Body of pancreas (tissue), 4 donors: ENCODE measurements at regions not wholly inside any gene's neighbourhood (a gene's known extent, or its start where the extent isn't known, plus 50 kb on each side); places are given as distances from the start of the nearest gene placed in this dataset.

Experiments used
- ATAC-seq: fragments of 150-250 bp; one replicate; pipeline ENCODE4 v1.9.1; 2016
- DNase-seq, 4 donors: peaks; one replicate each; pipeline ENCODE4 v3.0.0-alpha.2; 2019
- H3K27ac ChIP-seq, 4 donors: fragments of 200-600 bp; sonication (generic); 1 replicate in 3 of 4; 2 replicates in 1 of 4; pipeline versions ENCODE4 v1.5.1 to v1.6.1; 2016 to 2019; ENCODE audit warnings: mild to moderate bottlenecking in 1 of 4, mixed read lengths in 1 of 4, moderate library complexity in 1 of 4
- H3K27me3 ChIP-seq, 2 donors: fragments of 200-600 bp; sonication (generic); one replicate each; pipeline ENCODE4 v1.6.0; 2016; ENCODE audit warnings: mild to moderate bottlenecking in 1 of 2
- H3K36me3 ChIP-seq, 2 donors: fragments of 200-600 bp; sonication (generic); replicated peaks in 1 of 2; 2 replicates each; pipeline ENCODE4 v1.5.1; 2016; ENCODE audit warnings: low read depth in 2 of 2; ENCODE audit not compliant: insufficient read depth in 1 of 2
- H3K4me1 ChIP-seq: fragments of 200-600 bp; sonication (generic); one replicate; pipeline ENCODE4 v1.6.0; 2016
- H3K4me3 ChIP-seq, 2 donors: fragments of 200-600 bp; sonication (generic); 1 replicate in 1 of 2; 2 replicates in 1 of 2; pipeline ENCODE4 v1.5.1; 2016 to 2019
- H3K9me3 ChIP-seq, 3 donors: fragments of 200-600 bp; sonication (generic); 1 replicate in 2 of 3; 2 replicates in 1 of 3; pipeline ENCODE4 v1.5.1; 2016
- POLR2A ChIP-seq, 3 donors: fragments of 450-650 bp; IDR thresholded peaks; one replicate each; pipeline ENCODE4 v1.6.1; 2016; ENCODE audit warnings: antibody characterized with exemption in 3 of 3, mild to moderate bottlenecking in 2 of 3
- WGBS, 2 donors: methylation state at CpG; one replicate each; pipeline ENCODE4 v1.1.5; 2017; 5-methylcytosine and 5-hydroxymethylcytosine counted together
- intact Hi-C: fragments of 100-400 bp; cut with DNase I; formaldehyde crosslinking; loops from one replicate; pipeline ENCODE4 v1.15.1; 2023
- TF ChIP-seq, protein P1 (sequence below), 7 experiments: fragments of 450-650 bp in 4 of 7; fragments of 200-600 bp in 3 of 7; sonication (generic) in 3 of 7; IDR thresholded peaks; one replicate each; pipeline ENCODE4 v1.5.1; 2016 to 2019; ENCODE audit warnings: antibody characterized with exemption in 7 of 7

DNA sequence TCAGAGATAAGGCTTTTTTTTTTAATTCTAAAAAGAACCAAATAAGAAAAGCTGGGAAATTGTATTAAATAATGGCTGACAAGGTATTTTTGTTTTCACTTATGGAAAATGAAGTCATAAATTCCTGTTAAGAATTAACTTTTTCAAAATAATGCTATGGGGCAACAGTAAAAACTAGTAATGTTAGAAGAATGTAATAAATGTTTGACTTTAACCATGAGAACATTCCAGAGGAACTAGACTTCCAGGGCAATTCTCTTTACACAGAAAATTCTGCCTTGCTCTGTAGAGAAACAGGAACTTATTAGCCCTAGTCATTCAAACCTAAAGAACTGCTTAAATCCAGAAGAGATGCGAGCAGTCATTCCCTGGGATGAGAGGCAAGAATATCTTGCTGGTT is 571.1 kb downstream of the IPMK start:
- TF ChIP-seq POLR2A (IDR thresholded peaks at IDR 0.05) = peak in 1 of 3 donors; percentile 17
- TF ChIP-seq, protein P1, sequence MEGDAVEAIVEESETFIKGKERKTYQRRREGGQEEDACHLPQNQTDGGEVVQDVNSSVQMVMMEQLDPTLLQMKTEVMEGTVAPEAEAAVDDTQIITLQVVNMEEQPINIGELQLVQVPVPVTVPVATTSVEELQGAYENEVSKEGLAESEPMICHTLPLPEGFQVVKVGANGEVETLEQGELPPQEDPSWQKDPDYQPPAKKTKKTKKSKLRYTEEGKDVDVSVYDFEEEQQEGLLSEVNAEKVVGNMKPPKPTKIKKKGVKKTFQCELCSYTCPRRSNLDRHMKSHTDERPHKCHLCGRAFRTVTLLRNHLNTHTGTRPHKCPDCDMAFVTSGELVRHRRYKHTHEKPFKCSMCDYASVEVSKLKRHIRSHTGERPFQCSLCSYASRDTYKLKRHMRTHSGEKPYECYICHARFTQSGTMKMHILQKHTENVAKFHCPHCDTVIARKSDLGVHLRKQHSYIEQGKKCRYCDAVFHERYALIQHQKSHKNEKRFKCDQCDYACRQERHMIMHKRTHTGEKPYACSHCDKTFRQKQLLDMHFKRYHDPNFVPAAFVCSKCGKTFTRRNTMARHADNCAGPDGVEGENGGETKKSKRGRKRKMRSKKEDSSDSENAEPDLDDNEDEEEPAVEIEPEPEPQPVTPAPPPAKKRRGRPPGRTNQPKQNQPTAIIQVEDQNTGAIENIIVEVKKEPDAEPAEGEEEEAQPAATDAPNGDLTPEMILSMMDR (IDR thresholded peaks at IDR 0.05) = no peak
- ATAC-seq (peak; percentile 84), DNase-seq (no peak)
- no peak overlapping the region for H3K4me3 ChIP-seq
- no peaks in the 10 kb centered on the region for H3K27me3 ChIP-seq
- H3K27ac ChIP-seq = peak overlapping the region; percentile 59 to 80 (median 71)
- 36 to 44% methylated on average over 1 of the region's 1 CpG for WGBS, 2 donors
- no peaks in the 10 kb centered on the region for H3K36me3 ChIP-seq
- H3K9me3 ChIP-seq = no peaks in the 10 kb centered on the region
- intact Hi-C loops = no loop called here
- peaks cover 9% of the 10 kb centered on the region for H3K4me1 ChIP-seq

DNA sequence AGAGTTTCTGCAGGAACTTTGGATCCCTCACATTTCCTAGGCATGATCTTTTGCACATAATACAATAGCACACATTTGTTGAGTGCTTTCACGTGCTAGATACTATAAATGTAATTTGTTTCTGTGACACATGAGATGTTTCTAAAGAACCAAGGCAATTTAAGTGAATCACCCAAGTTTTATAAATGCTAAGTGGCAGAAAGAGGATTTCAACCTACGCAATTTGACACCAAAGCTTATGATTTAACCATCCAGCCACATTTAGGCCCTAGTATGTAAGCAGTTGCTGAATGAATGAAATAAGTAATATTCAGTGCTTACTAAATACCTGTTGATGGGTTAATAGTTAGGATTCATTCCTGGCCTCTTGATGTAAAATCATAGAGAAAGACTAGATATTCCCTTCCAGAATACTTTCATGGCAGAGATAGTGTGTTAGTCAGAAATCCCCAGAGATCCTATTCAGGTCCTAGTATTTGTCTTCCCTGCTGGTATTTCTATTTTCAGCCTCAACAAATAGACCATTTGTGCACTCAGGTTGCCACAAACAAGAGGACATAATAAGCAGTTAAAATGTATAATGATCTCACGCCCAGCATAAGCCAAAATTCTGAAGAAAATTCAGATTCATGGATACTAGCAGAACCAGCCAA is 572.6 kb downstream of the IPMK start:
- no peaks in the 10 kb centered on the region for H3K27me3 ChIP-seq
- no peak overlapping the region for H3K4me3 ChIP-seq
- DNase-seq = no peak
- no peaks in the 10 kb centered on the region for H3K36me3 ChIP-seq
- TF ChIP-seq, protein P1 (IDR thresholded peaks at IDR 0.05) = no peak
- no peak for TF ChIP-seq POLR2A (IDR thresholded peaks at IDR 0.05)
- 65 to 74% methylated on average over 3 of the region's 3 CpGs for WGBS, 2 donors
- peak overlapping the region in 1 of 4 donors; percentile 80 for H3K27ac ChIP-seq
- intact Hi-C loops = no loop called here
- ATAC-seq = no peak
- no peaks in the 10 kb centered on the region for H3K9me3 ChIP-seq
- H3K4me1 ChIP-seq = peaks cover 9% of the 10 kb centered on the region

DNA sequence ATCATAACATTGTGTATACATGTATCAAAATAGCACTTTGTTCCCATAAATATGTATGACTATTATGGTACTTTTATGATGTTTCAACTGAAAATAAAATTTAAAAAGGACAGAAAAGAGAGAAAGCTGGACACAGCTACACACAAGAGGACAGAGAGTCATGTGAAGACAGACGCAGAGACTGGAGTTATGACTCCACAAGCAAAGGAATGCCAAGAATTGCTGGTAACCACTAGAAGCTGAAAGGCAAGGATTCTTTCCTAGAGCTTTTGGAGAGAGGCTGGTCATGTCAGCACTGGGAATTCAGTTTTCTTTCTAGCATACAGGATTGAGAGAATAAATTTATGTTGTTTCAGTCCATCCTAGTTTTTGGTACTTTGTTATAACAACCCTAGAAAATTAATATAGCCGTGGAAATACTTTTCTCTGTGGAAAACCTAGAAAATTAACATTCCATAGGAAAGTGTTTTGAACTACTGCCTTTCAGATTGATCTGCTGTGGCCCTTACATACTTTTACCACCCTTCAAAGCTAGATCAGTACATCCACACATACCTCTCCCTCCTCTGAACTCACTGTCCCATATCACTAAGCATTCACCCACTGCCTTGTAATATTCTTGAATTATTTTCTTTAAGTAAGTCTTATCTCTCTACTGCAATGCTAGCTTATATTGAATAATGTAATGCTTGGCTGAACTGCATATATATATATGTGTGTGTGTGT is 575.3 kb downstream of the IPMK start:
- WGBS, 2 donors = 40 to 55% methylated on average over 2 of the region's 2 CpGs
- Histone ChIP-seq H3K4me3 (no peak overlapping the region), H3K9me3 (no peaks in the 10 kb centered on the region), H3K4me1 (peaks cover 9% of the 10 kb centered on the region), H3K27me3 (no peaks in the 10 kb centered on the region), H3K27ac (no peak overlapping the region), H3K36me3 (no peaks in the 10 kb centered on the region)
- TF ChIP-seq, protein P1 (IDR thresholded peaks at IDR 0.05) = no peak
- TF ChIP-seq POLR2A (IDR thresholded peaks at IDR 0.05) = no peak
- peak; percentile 51 for ATAC-seq
- intact Hi-C loops = no loop called here
- DNase-seq = peak in 2 of 4 donors; percentile 17 to 23

DNA sequence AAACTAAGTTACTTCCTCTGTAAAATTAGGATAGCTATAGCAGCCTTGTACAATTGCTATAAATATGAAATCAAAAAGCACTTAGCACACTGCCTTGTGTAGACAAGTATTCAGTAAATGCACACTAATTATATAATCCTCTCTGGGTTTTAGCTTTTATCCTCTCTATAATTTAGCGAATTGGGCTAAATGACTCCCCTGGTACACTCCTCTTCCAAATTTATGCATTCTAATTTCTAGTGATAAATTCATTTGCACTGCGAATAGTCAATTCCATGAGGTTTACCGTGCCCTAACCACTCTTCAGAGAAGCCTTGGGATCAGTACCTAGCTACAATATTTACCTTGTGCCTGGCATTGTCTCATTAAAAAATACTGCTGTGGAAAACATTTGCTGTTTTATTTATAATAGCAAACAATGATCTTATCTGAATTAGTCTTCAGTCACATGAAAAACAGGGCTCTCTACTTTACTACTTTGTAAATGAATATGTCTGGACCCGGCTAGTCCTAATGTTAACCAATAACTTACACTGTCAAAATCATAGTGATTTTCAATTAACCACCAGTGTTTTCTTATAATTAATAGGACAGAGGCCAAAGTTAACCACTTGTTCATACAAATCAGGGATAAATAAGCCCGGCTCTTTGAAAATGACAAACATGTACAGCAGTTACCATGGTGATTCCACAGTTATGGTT is 577.9 kb downstream of the IPMK start:
- no peak overlapping the region for H3K27ac ChIP-seq
- ATAC-seq (peak; percentile 64), DNase-seq (no peak)
- peaks cover 5% of the 10 kb centered on the region for H3K4me1 ChIP-seq
- no peak overlapping the region for H3K4me3 ChIP-seq
- no peak for TF ChIP-seq POLR2A (IDR thresholded peaks at IDR 0.05)
- TF ChIP-seq, protein P1 (IDR thresholded peaks at IDR 0.05) = no peak
- WGBS, 2 donors = 21 to 28% methylated on average over 5 of the region's 5 CpGs
- no peaks in the 10 kb centered on the region for H3K9me3 ChIP-seq
- intact Hi-C loops = no loop called here
- no peaks in the 10 kb centered on the region for H3K36me3 ChIP-seq
- H3K27me3 ChIP-seq = no peaks in the 10 kb centered on the region
